Retinal pigment epithelial cell (primary cell): ENCODE measurements at regions not wholly inside any gene's neighbourhood (a gene's known extent, or its start where the extent isn't known, plus 50 kb on each side); places are given as distances from the start of the nearest gene placed in this dataset.

Experiments
- DNase-seq: peaks from one replicate; pipeline ENCODE4 v3.0.0-alpha.2; 2010; ENCODE audit warnings: low read depth
- H3K4me3 ChIP-seq: 2 replicates; pipeline ENCODE4 v1.5.1; 2011; ENCODE audit warnings: mild to moderate bottlenecking, low read length, control low read depth, moderate library complexity
- CTCF ChIP-seq: conservative IDR thresholded peaks from 2 replicates; pipeline ENCODE4 v1.5.1; 2011; ENCODE audit warnings: low read depth, low read length, control low read depth, inconsistent platforms

GRCh38 chr10:3893901-3894563 lies 109.0 kb upstream of the KLF6 start:
- no peak for TF ChIP-seq CTCF
- H3K4me3 ChIP-seq: no peak overlapping the region
- no peak for DNase-seq

GRCh38 chr10:3892440-3893425 lies 107.7 kb upstream of the KLF6 start:
- H3K4me3 ChIP-seq: no peak overlapping the region
- TF ChIP-seq CTCF: no peak
- DNase-seq: no peak

GRCh38 chr10:3891396-3891795 lies 106.4 kb upstream of the KLF6 start:
- DNase-seq: no peak
- no peak overlapping the region for H3K4me3 ChIP-seq
- TF ChIP-seq CTCF: no peak

- no peak for TF ChIP-seq CTCF
- H3K4me3 ChIP-seq: no peak overlapping the region
- no peak for DNase-seq
Measured at GRCh38 chr10:3890602-3891352, 105.8 kb upstream of the KLF6 start.

GRCh38 chr10:3889961-3890522 lies 105.0 kb upstream of the KLF6 start:
- no peak overlapping the region for H3K4me3 ChIP-seq
- DNase-seq: peak; percentile 70

More at GRCh38 chr10:3889961-3890522, 105.0 kb upstream of the KLF6 start:
- no peak for TF ChIP-seq CTCF
